ENCODE measurements at regions not wholly inside any gene's neighbourhood (a gene's known extent, or its start where the extent isn't known, plus 50 kb on each side); places are given as distances from the start of the nearest gene placed in this dataset.

- Mint-ChIP-seq H3K36me3 (no peaks in the 10 kb centered on the region), H3K9me3 (no peaks in the 10 kb centered on the region), H3K27ac (no peak overlapping the region), H3K27me3 (ENCODE audit: low read depth in 3 of 3) (peaks cover 0 to 3% (median 0%) of the 10 kb centered on the region in 3 donors), H3K4me3 (no peak overlapping the region), H3K4me1 (no peaks in the 10 kb centered on the region)
- DNase-seq: no peak
These were observed 56.3 kb upstream of the TMEM72 start for GRCh38 chr10:44854693-44855350.

GRCh38 chr10:44856696-44857095 is 54.4 kb upstream of the TMEM72 start:
- peaks cover 0 to 3% (median 0%) of the 10 kb centered on the region in 3 donors for H3K27me3 Mint-ChIP-seq (ENCODE audit: low read depth in 3 of 3)
- no peak overlapping the region for H3K27ac Mint-ChIP-seq
- H3K4me1 Mint-ChIP-seq: no peaks in the 10 kb centered on the region
- no peaks in the 10 kb centered on the region for H3K36me3 Mint-ChIP-seq
- DNase-seq: no peak
- no peaks in the 10 kb centered on the region for H3K9me3 Mint-ChIP-seq
- no peak overlapping the region for H3K4me3 Mint-ChIP-seq

GRCh38 chr10:44857363-44858016 is 53.6 kb upstream of the TMEM72 start:
- H3K36me3 Mint-ChIP-seq: no peaks in the 10 kb centered on the region
- no peaks in the 10 kb centered on the region for H3K9me3 Mint-ChIP-seq
- no peaks in the 10 kb centered on the region for H3K4me1 Mint-ChIP-seq
- no peak overlapping the region for H3K4me3 Mint-ChIP-seq
- peak; percentile 25 to 42 (median 40) for DNase-seq
- H3K27me3 Mint-ChIP-seq (ENCODE audit: low read depth in 3 of 3): peaks cover 0 to 4% (median 0%) of the 10 kb centered on the region in 3 donors
- H3K27ac Mint-ChIP-seq: no peak overlapping the region

- Mint-ChIP-seq H3K36me3 (no peaks in the 10 kb centered on the region), H3K27me3 (ENCODE audit: low read depth in 3 of 3) (peaks cover 0 to 7% (median 0%) of the 10 kb centered on the region in 3 donors), H3K4me3 (no peak overlapping the region), H3K9me3 (no peaks in the 10 kb centered on the region), H3K27ac (no peak overlapping the region), H3K4me1 (no peaks in the 10 kb centered on the region)
- DNase-seq: no peak
These were observed 53.1 kb upstream of the TMEM72 start for GRCh38 chr10:44858017-44858371.

- H3K27me3 Mint-ChIP-seq (ENCODE audit: low read depth in 3 of 3): peaks cover 0 to 7% (median 3%) of the 10 kb centered on the region in 3 donors
- peaks cover 3 to 4% of the 10 kb centered on the region in 2 donors for H3K4me1 Mint-ChIP-seq
- H3K9me3 Mint-ChIP-seq: no peaks in the 10 kb centered on the region
- H3K4me3 Mint-ChIP-seq: no peak overlapping the region
- H3K27ac Mint-ChIP-seq: no peak overlapping the region
- no peak for DNase-seq
- no peaks in the 10 kb centered on the region for H3K36me3 Mint-ChIP-seq
These were observed 52.1 kb upstream of the TMEM72 start for GRCh38 chr10:44858988-44859387.

GRCh38 chr10:44859546-44860285 is 51.4 kb upstream of the TMEM72 start:
- Mint-ChIP-seq H3K4me1 (peaks cover 11 to 12% of the 10 kb centered on the region in 2 donors), H3K27me3 (ENCODE audit: low read depth in 3 of 3) (peaks cover 0 to 10% (median 5%) of the 10 kb centered on the region in 3 donors), H3K36me3 (no peaks in the 10 kb centered on the region), H3K4me3 (no peak overlapping the region), H3K9me3 (no peaks in the 10 kb centered on the region), H3K27ac (no peak overlapping the region)
- no peak for DNase-seq

- Mint-ChIP-seq H3K36me3 (no peaks in the 10 kb centered on the region), H3K27ac (no peak overlapping the region), H3K9me3 (no peaks in the 10 kb centered on the region), H3K4me3 (no peak overlapping the region), H3K4me1 (peaks cover 14 to 16% of the 10 kb centered on the region in 2 donors), H3K27me3 (ENCODE audit: low read depth in 3 of 3) (peaks cover 0 to 13% (median 13%) of the 10 kb centered on the region in 3 donors)
- no peak for DNase-seq
These were observed 50.1 kb upstream of the TMEM72 start for GRCh38 chr10:44860811-44861736.

All from immature natural killer cell (primary cell).